ENCODE measurements at regions not wholly inside any gene's neighbourhood (a gene's known extent, or its start where the extent isn't known, plus 50 kb on each side); places are given as distances from the start of the nearest gene placed in this dataset.

GRCh38 chrX:147343467-147343866, 528.9 kb upstream of the CXorf51A start:
- Histone ChIP-seq H2BK15ac (ENCODE audit: low read depth, low read length) (no peak overlapping the region), H3K4me2 (ENCODE audit: insufficient read depth, insufficient read length, low read length) (no peak overlapping the region), H2AFZ (ENCODE audit: low read length) (no peak overlapping the region), H2BK20ac (ENCODE audit: low read depth, low read length, poor library complexity, severe bottlenecking) (no peak overlapping the region), H4K20me1 (ENCODE audit: control insufficient read depth, insufficient read depth, insufficient read length) (no peaks in the 10 kb centered on the region), H2BK120ac (ENCODE audit: low read depth, low read length, poor library complexity, severe bottlenecking) (no peak overlapping the region), H3K79me2 (ENCODE audit: insufficient read depth, low read length) (no peaks in the 10 kb centered on the region), H3K9me3 (ENCODE audit: control insufficient read depth, low read depth, low read length) (peaks cover 7% of the 10 kb centered on the region), H3K14ac (ENCODE audit: insufficient read depth, low read length) (no peak overlapping the region), H3K4ac (ENCODE audit: low read depth, low read length) (no peak overlapping the region), H4K91ac (ENCODE audit: insufficient read length, low read depth, low read length) (no peak overlapping the region), H2BK5ac (ENCODE audit: insufficient read length, low read length) (no peak overlapping the region), H2BK12ac (ENCODE audit: insufficient read length, low read depth, low read length) (no peak overlapping the region), H2AK5ac (ENCODE audit: insufficient read length, low read length) (no peak overlapping the region), H3K56ac (ENCODE audit: insufficient read length, low read depth, low read length) (no peak overlapping the region), H3K27ac (ENCODE audit: insufficient read length, low read depth, low read length) (no peak overlapping the region), H3K27me3 (ENCODE audit: insufficient read depth, low read length) (no peaks in the 10 kb centered on the region), H3K4me1 (ENCODE audit: insufficient read depth, low read length) (no peaks in the 10 kb centered on the region), H3K23ac (ENCODE audit: insufficient read length, low read depth, low read length) (no peak overlapping the region), H4K5ac (ENCODE audit: insufficient read length, low read depth, low read length) (no peak overlapping the region), H3K79me1 (ENCODE audit: insufficient read depth, low read depth, low read length, poor library complexity, severe bottlenecking) (no peaks in the 10 kb centered on the region), H4K8ac (replicated peaks; ENCODE audit: insufficient read length, low read depth, low read length) (no peak overlapping the region), H3K9ac (ENCODE audit: extremely low read depth, insufficient read length, low read length) (no peak overlapping the region), H3T11ph (ENCODE audit: low read length) (no peak overlapping the region), H3K23me2 (ENCODE audit: insufficient read length, low read depth, low read length, poor library complexity, severe bottlenecking) (no peaks in the 10 kb centered on the region), H3K18ac (ENCODE audit: insufficient read length, low read depth, low read length) (no peak overlapping the region)
- Mint-ChIP-seq H3K27me3 (ENCODE audit: low read depth) (no peaks in the 10 kb centered on the region), H3K9me3 (peaks cover 48 to 60% of the 10 kb centered on the region in 2 experiments), H3K36me3 (ENCODE audit: insufficient read depth in 1 of 3, low read depth in 3 of 3) (no peaks in the 10 kb centered on the region), H3K27ac (no peak overlapping the region), H3K4me3 (no peak overlapping the region), H3K4me1 (no peaks in the 10 kb centered on the region)
- no CpG with 5 or more reads among the region's 6 CpGs for WGBS (ENCODE audit: extremely low coverage, insufficient read length, low lambda C conversion rate)
- no peak for DNase-seq
- TF ChIP-seq CTCF (conservative IDR thresholded peaks at IDR 0.05): no peak

All from H9 (cell line).